ENCODE measurements at regions not wholly inside any gene's neighbourhood (a gene's known extent, or its start where the extent isn't known, plus 50 kb on each side); places are given as distances from the start of the nearest gene placed in this dataset.

DNA sequence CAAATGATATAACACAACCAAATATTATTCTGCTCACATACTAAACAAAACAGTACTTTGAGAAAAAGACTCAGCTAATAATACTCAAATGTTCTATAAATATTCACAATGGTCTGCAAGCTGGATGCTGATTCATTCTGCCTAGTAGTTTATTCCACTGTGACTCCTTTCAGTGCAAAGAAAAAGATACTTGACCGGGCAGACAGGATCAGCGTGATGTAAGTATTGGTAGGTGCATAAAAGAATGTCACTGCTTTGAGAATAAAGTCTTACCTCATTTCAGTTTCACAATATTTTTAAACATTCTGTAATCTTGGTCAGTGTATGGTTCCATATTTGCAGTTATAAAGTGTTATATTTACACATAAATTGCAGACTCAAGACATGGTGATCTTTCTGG is 223.0 kb upstream of the NUDT12 start:
- Histone ChIP-seq H3K18ac (ENCODE audit: low read depth, low read length) (no peak overlapping the region), H3K23ac (ENCODE audit: low read depth, low read length) (no peak overlapping the region), H3K4me2 (ENCODE audit: low read depth, low read length) (no peak overlapping the region), H3K56ac (ENCODE audit: extremely low read depth, insufficient read depth, low read length) (no peak overlapping the region), H3K4me1 (ENCODE audit: control insufficient read depth, insufficient read depth, low read length) (no peaks in the 10 kb centered on the region), H2AK9ac (replicated peaks; ENCODE audit: low read depth, low read length, poor library complexity) (no peak overlapping the region), H3K9me3 (ENCODE audit: control insufficient read depth, insufficient read depth, low read length) (peaks cover 2% of the 10 kb centered on the region; the same call in 1 of the 2 replicates), H3K36me3 (ENCODE audit: control insufficient read depth, insufficient read depth, low read length) (no peaks in the 10 kb centered on the region), H3K27ac (ENCODE audit: insufficient read depth, low read length) (no peak overlapping the region), H2BK120ac (ENCODE audit: low read depth, low read length) (no peak overlapping the region), H2BK15ac (ENCODE audit: low read depth, low read length) (no peak overlapping the region), H3K4me3 (ENCODE audit: insufficient read depth, low read depth, low read length) (no peak overlapping the region), H3K79me1 (ENCODE audit: low read depth in 1 of 2, low read length in 2 of 2) (no peaks in the 10 kb centered on the region), H3K9ac (ENCODE audit: low read depth, low read length) (no peak overlapping the region), H2AFZ (replicated peaks; ENCODE audit: low read length, poor library complexity) (no peak overlapping the region), H3K27me3 (ENCODE audit: control insufficient read depth, insufficient read depth, low read length) (no peaks in the 10 kb centered on the region), H4K8ac (ENCODE audit: low read depth in 2 of 2, low read length in 2 of 2) (no peak overlapping the region), H2AK5ac (ENCODE audit: low read depth, low read length) (no peak overlapping the region), H4K20me1 (ENCODE audit: insufficient read depth, low read length) (no peaks in the 10 kb centered on the region), H2BK5ac (ENCODE audit: low read depth, low read length, poor library complexity, severe bottlenecking) (no peak overlapping the region), H4K5ac (ENCODE audit: low read depth, low read length) (no peak overlapping the region), H4K91ac (ENCODE audit: insufficient read depth, low read depth, low read length) (no peak overlapping the region), H3K4ac (ENCODE audit: low read depth, low read length) (no peak overlapping the region), H3K9me1 (ENCODE audit: insufficient read depth, low read length) (no peaks in the 10 kb centered on the region), H2BK20ac (ENCODE audit: low read depth, low read length) (no peak overlapping the region), H3K14ac (replicated peaks; ENCODE audit: low read depth, low read length) (no peak overlapping the region)
- DNase-seq (peak; percentile 26), ATAC-seq (ENCODE audit: low read depth) (no peak)
- dilution Hi-C loops (cut with HindIII; ENCODE audit: low sequenced_read_pairs, unreplicated experiment) (no loop called here), intact Hi-C loops (cut with micrococcal nuclease) (no loop called here), in situ Hi-C loops (cut with MboI; ENCODE audit: low sequenced_read_pairs) (no loop called here)
- TF ChIP-seq BHLHE40 (IDR thresholded peaks at IDR 0.05; ENCODE audit: low read depth, low read length) (no peak), CEBPB (IDR thresholded peaks at IDR 0.05; ENCODE audit: low read depth, low read length) (0 out of 2 replicates have a peak, but pooled peaks have one; percentile 3)
- CTCF ChIA-PET: no interaction called here
- WGBS, 2 experiments (ENCODE audit: extremely low coverage in 2 of 2, insufficient read length in 1 of 2): no CpG with 5 or more reads among the region's 2 CpGs
- BruUV-seq (replicated peaks): no TSS peak
- POLR2A ChIA-PET (ENCODE audit: unreplicated experiment): no interaction called here

All from IMR-90 (cell line).